ENCODE measurements at regions not wholly inside any gene's neighbourhood (a gene's known extent, or its start where the extent isn't known, plus 50 kb on each side); places are given as distances from the start of the nearest gene placed in this dataset.
"Not testable (repeated sequence)": the region's sequence is repeated elsewhere in the genome, so short reads cannot be mapped to it uniquely, and the experiment has no call there.

GRCh38 chr21:28310171-28310685 lies 682.4 kb downstream of the LTN1 start:
- H3K27me3 Mint-ChIP-seq (ENCODE audit: low read depth), result peaks cover 4% of the 10 kb centered on the region
- no peak overlapping the region for H3K4me3 Mint-ChIP-seq
- H3K4me1 Mint-ChIP-seq (ENCODE audit: low read depth), result no peaks in the 10 kb centered on the region
- no peak for DNase-seq
- CTCF ChIA-PET, result no interaction called here
- H3K9me3 Mint-ChIP-seq, result peaks cover 5% of the 10 kb centered on the region
- no peaks in the 10 kb centered on the region for H3K36me3 Mint-ChIP-seq (ENCODE audit: low read depth)
- H3K27ac Mint-ChIP-seq, result no peak overlapping the region
- intact Hi-C loops (cut with micrococcal nuclease), result no loop called here

- H3K4me3 Mint-ChIP-seq, result no peak overlapping the region
- H3K36me3 Mint-ChIP-seq (ENCODE audit: low read depth), result no peaks in the 10 kb centered on the region
- no peaks in the 10 kb centered on the region for H3K4me1 Mint-ChIP-seq (ENCODE audit: low read depth)
- DNase-seq, result no peak
- H3K27ac Mint-ChIP-seq, result no peak overlapping the region
- CTCF ChIA-PET, result no interaction called here
- intact Hi-C loops (cut with micrococcal nuclease), result no loop called here
- peaks cover 4% of the 10 kb centered on the region for H3K27me3 Mint-ChIP-seq (ENCODE audit: low read depth)
- H3K9me3 Mint-ChIP-seq, result peaks cover 5% of the 10 kb centered on the region
Observed at GRCh38 chr21:28309596-28309995, 683.1 kb downstream of the LTN1 start.

GRCh38 chr21:28308516-28308915 lies 684.2 kb downstream of the LTN1 start:
- no peak for DNase-seq
- Mint-ChIP-seq H3K27ac (no peak overlapping the region), H3K4me1 (ENCODE audit: low read depth) (no peaks in the 10 kb centered on the region), H3K36me3 (ENCODE audit: low read depth) (no peaks in the 10 kb centered on the region), H3K9me3 (peaks cover 5% of the 10 kb centered on the region), H3K27me3 (ENCODE audit: low read depth) (peaks cover 4% of the 10 kb centered on the region), H3K4me3 (no peak overlapping the region)
- intact Hi-C loops (cut with micrococcal nuclease), result no loop called here
- CTCF ChIA-PET, result no interaction called here

GRCh38 chr21:28299946-28300345 lies 692.7 kb downstream of the LTN1 start:
- intact Hi-C loops (cut with micrococcal nuclease), result no loop called here
- Mint-ChIP-seq H3K4me3 (no peak overlapping the region), H3K36me3 (ENCODE audit: low read depth) (no peaks in the 10 kb centered on the region), H3K27me3 (ENCODE audit: low read depth) (peaks cover 7% of the 10 kb centered on the region), H3K4me1 (ENCODE audit: low read depth) (no peaks in the 10 kb centered on the region), H3K9me3 (no peaks in the 10 kb centered on the region), H3K27ac (no peak overlapping the region)
- no peak for DNase-seq
- CTCF ChIA-PET, result interaction anchor here (0.6 kb wide), 1 partner anchor 484 kb away, joined by 3 read pairs; no protein-coding TSS in a partner anchor

- Mint-ChIP-seq H3K27ac (no peak overlapping the region), H3K4me1 (ENCODE audit: low read depth) (no peaks in the 10 kb centered on the region), H3K27me3 (ENCODE audit: low read depth) (peaks cover 7% of the 10 kb centered on the region), H3K4me3 (no peak overlapping the region), H3K9me3 (no peaks in the 10 kb centered on the region), H3K36me3 (ENCODE audit: low read depth) (no peaks in the 10 kb centered on the region)
- intact Hi-C loops (cut with micrococcal nuclease), result no loop called here
- DNase-seq, result no peak
- CTCF ChIA-PET, result no interaction called here
Observed at GRCh38 chr21:28298251-28298672, 694.4 kb downstream of the LTN1 start.

- DNase-seq, result no peak
- no peaks in the 10 kb centered on the region for H3K36me3 Mint-ChIP-seq (ENCODE audit: low read depth)
- H3K4me3 Mint-ChIP-seq, result no peak overlapping the region
- no peaks in the 10 kb centered on the region for H3K4me1 Mint-ChIP-seq (ENCODE audit: low read depth)
- intact Hi-C loops (cut with micrococcal nuclease), result no loop called here
- no peak overlapping the region for H3K27ac Mint-ChIP-seq
- CTCF ChIA-PET, result no interaction called here
- peaks cover 7% of the 10 kb centered on the region for H3K27me3 Mint-ChIP-seq (ENCODE audit: low read depth)
- H3K9me3 Mint-ChIP-seq, result peaks cover 11% of the 10 kb centered on the region
Observed at GRCh38 chr21:28294051-28294450, 698.6 kb downstream of the LTN1 start.

- CTCF ChIA-PET, result no interaction called here
- no peaks in the 10 kb centered on the region for H3K27me3 Mint-ChIP-seq (ENCODE audit: low read depth)
- no peaks in the 10 kb centered on the region for H3K36me3 Mint-ChIP-seq (ENCODE audit: low read depth)
- intact Hi-C loops (cut with micrococcal nuclease), result no loop called here
- H3K27ac Mint-ChIP-seq, result no peak overlapping the region
- H3K4me3 Mint-ChIP-seq, result no peak overlapping the region
- DNase-seq, result no peak
- H3K4me1 Mint-ChIP-seq (ENCODE audit: low read depth), result no peaks in the 10 kb centered on the region
- H3K9me3 Mint-ChIP-seq, result peaks cover 2% of the 10 kb centered on the region
Observed at GRCh38 chr21:28283641-28284490, 708.8 kb downstream of the LTN1 start.

- H3K27me3 Mint-ChIP-seq (ENCODE audit: low read depth), result no peaks in the 10 kb centered on the region
- H3K4me1 Mint-ChIP-seq (ENCODE audit: low read depth), result no peaks in the 10 kb centered on the region
- no peaks in the 10 kb centered on the region for H3K36me3 Mint-ChIP-seq (ENCODE audit: low read depth)
- CTCF ChIA-PET, result no interaction called here
- H3K4me3 Mint-ChIP-seq, result no peak overlapping the region
- DNase-seq, result no peak
- H3K27ac Mint-ChIP-seq, result no peak overlapping the region
- intact Hi-C loops (cut with micrococcal nuclease), result no loop called here
- peaks cover 2% of the 10 kb centered on the region for H3K9me3 Mint-ChIP-seq
Observed at GRCh38 chr21:28282833-28283232, 709.8 kb downstream of the LTN1 start.

- CTCF ChIA-PET; H3K4me3 Mint-ChIP-seq; DNase-seq; H3K27ac Mint-ChIP-seq; H3K36me3 Mint-ChIP-seq (ENCODE audit: low read depth); H3K4me1 Mint-ChIP-seq (ENCODE audit: low read depth); H3K9me3 Mint-ChIP-seq; H3K27me3 Mint-ChIP-seq (ENCODE audit: low read depth); intact Hi-C loops (cut with micrococcal nuclease): not testable (repeated sequence)
Observed at GRCh38 chr21:28281357-28281756, 711.3 kb downstream of the LTN1 start.

GRCh38 chr21:28280611-28281010 lies 712.1 kb downstream of the LTN1 start:
- no peaks in the 10 kb centered on the region for H3K36me3 Mint-ChIP-seq (ENCODE audit: low read depth)
- intact Hi-C loops (cut with micrococcal nuclease), result no loop called here
- DNase-seq, result no peak
- CTCF ChIA-PET, result interaction anchor here (0.7 kb wide), 1 partner anchor 11 kb away, joined by 3 read pairs; no protein-coding TSS in a partner anchor
- no peak overlapping the region for H3K4me3 Mint-ChIP-seq
- no peaks in the 10 kb centered on the region for H3K4me1 Mint-ChIP-seq (ENCODE audit: low read depth)
- H3K27me3 Mint-ChIP-seq (ENCODE audit: low read depth), result no peaks in the 10 kb centered on the region
- H3K27ac Mint-ChIP-seq, result no peak overlapping the region
- H3K9me3 Mint-ChIP-seq, result peaks cover 2% of the 10 kb centered on the region

GRCh38 chr21:28277324-28277723 lies 715.4 kb downstream of the LTN1 start:
- Mint-ChIP-seq H3K4me3 (no peak overlapping the region), H3K9me3 (peaks cover 4% of the 10 kb centered on the region), H3K27ac (no peak overlapping the region), H3K4me1 (ENCODE audit: low read depth) (no peaks in the 10 kb centered on the region), H3K36me3 (ENCODE audit: low read depth) (no peaks in the 10 kb centered on the region), H3K27me3 (ENCODE audit: low read depth) (peaks cover 2% of the 10 kb centered on the region)
- intact Hi-C loops (cut with micrococcal nuclease), result no loop called here
- CTCF ChIA-PET, result no interaction called here
- DNase-seq, result no peak

- intact Hi-C loops (cut with micrococcal nuclease), result no loop called here
- H3K4me1 Mint-ChIP-seq (ENCODE audit: low read depth), result no peaks in the 10 kb centered on the region
- H3K9me3 Mint-ChIP-seq, result peaks cover 2% of the 10 kb centered on the region
- CTCF ChIA-PET, result interaction anchor here (1.3 kb wide), 1 partner anchor 15 kb away, joined by 5 read pairs; no protein-coding TSS in a partner anchor
- no peak for DNase-seq
- no peak overlapping the region for H3K4me3 Mint-ChIP-seq
- no peaks in the 10 kb centered on the region for H3K36me3 Mint-ChIP-seq (ENCODE audit: low read depth)
- H3K27me3 Mint-ChIP-seq (ENCODE audit: low read depth), result peaks cover 2% of the 10 kb centered on the region
- H3K27ac Mint-ChIP-seq, result no peak overlapping the region
Observed at GRCh38 chr21:28272272-28272992, 720.2 kb downstream of the LTN1 start.

- DNase-seq, result no peak
- no peaks in the 10 kb centered on the region for H3K36me3 Mint-ChIP-seq (ENCODE audit: low read depth)
Observed at GRCh38 chr21:28269173-28269572, 723.5 kb downstream of the LTN1 start.

More at GRCh38 chr21:28269173-28269572, 723.5 kb downstream of the LTN1 start:
- peaks cover 2% of the 10 kb centered on the region for H3K27me3 Mint-ChIP-seq (ENCODE audit: low read depth)
- no peak overlapping the region for H3K4me3 Mint-ChIP-seq
- H3K27ac Mint-ChIP-seq, result no peak overlapping the region
- CTCF ChIA-PET, result no interaction called here
- no peaks in the 10 kb centered on the region for H3K4me1 Mint-ChIP-seq (ENCODE audit: low read depth)
- intact Hi-C loops (cut with micrococcal nuclease), result no loop called here
- H3K9me3 Mint-ChIP-seq, result peaks cover 2% of the 10 kb centered on the region

Measured in activated naive CD4-positive, alpha-beta T cell treated with anti-CD3 and anti-CD28 coated beads for 36 hours (primary cell).